Esophagus squamous epithelium (tissue), 4 donors: ENCODE measurements at regions not wholly inside any gene's neighbourhood (a gene's known extent, or its start where the extent isn't known, plus 50 kb on each side); places are given as distances from the start of the nearest gene placed in this dataset.
"Not testable (repeated sequence)": the region's sequence is repeated elsewhere in the genome, so short reads cannot be mapped to it uniquely, and the experiment has no call there.

Experiments
- POLR2A ChIP-seq, 4 donors: fragments of 450-650 bp; IDR thresholded peaks; one replicate each; pipeline ENCODE4 v1.6.1; 2017; ENCODE audit warnings: antibody characterized with exemption in 4 of 4, mild to moderate bottlenecking in 4 of 4, moderate library complexity in 3 of 4
- TF ChIP-seq, protein P1 (sequence below), 6 experiments: fragments of 450-650 bp in 4 of 6; fragments of 200-600 bp in 2 of 6; sonication (generic) in 2 of 6; IDR thresholded peaks; one replicate each; pipeline ENCODE4 v1.5.1; 2016 to 2019; ENCODE audit warnings: antibody characterized with exemption in 6 of 6, mild to moderate bottlenecking in 4 of 6, moderate library complexity in 4 of 6

DNA sequence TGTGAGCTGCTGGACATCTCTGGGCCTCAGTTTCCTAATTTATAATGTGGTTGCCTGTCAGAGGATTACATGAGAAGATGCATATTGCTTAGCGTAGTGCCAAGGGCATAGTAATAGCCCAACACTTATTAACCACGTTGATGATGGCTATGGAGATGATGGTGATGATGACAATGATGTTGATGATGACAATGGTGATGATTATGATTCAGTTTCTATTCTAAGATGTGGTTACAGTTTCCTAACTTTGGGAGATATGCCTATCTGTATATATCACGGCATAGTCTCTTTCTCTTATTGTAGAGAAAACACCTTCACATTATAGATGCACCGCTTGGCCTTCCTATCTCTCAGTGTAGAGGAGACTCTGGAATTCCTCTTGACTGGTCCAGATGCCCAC, 311.9 kb upstream of the PLGLB2 start:
- TF ChIP-seq, protein P1, sequence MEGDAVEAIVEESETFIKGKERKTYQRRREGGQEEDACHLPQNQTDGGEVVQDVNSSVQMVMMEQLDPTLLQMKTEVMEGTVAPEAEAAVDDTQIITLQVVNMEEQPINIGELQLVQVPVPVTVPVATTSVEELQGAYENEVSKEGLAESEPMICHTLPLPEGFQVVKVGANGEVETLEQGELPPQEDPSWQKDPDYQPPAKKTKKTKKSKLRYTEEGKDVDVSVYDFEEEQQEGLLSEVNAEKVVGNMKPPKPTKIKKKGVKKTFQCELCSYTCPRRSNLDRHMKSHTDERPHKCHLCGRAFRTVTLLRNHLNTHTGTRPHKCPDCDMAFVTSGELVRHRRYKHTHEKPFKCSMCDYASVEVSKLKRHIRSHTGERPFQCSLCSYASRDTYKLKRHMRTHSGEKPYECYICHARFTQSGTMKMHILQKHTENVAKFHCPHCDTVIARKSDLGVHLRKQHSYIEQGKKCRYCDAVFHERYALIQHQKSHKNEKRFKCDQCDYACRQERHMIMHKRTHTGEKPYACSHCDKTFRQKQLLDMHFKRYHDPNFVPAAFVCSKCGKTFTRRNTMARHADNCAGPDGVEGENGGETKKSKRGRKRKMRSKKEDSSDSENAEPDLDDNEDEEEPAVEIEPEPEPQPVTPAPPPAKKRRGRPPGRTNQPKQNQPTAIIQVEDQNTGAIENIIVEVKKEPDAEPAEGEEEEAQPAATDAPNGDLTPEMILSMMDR (IDR thresholded peaks at IDR 0.05) = not testable (repeated sequence)
- not testable (repeated sequence) for TF ChIP-seq POLR2A (IDR thresholded peaks at IDR 0.05)
